ENCODE measurements at regions not wholly inside any gene's neighbourhood (a gene's known extent, or its start where the extent isn't known, plus 50 kb on each side); places are given as distances from the start of the nearest gene placed in this dataset.

GRCh38 chr10:117669122-117669521 lies 126.6 kb downstream of the EMX2 start:
- no peaks in the 10 kb centered on the region for H3K9me3 ChIP-seq (replicated peaks)
- H3K4me3 ChIP-seq: no peak overlapping the region
- H3K27ac ChIP-seq: no peak overlapping the region
- H3K27me3 ChIP-seq (replicated peaks): no peaks in the 10 kb centered on the region
- peaks cover 6% of the 10 kb centered on the region; the same call in 1 of the 2 replicates for H3K4me1 ChIP-seq (replicated peaks)
- no peaks in the 10 kb centered on the region for H3K36me3 ChIP-seq
- DNase-seq (ENCODE audit: low read depth in 1 of 2, low spot score in 2 of 2): no peak

GRCh38 chr10:117670116-117670904 lies 127.8 kb downstream of the EMX2 start:
- Histone ChIP-seq H3K27me3 (replicated peaks) (no peaks in the 10 kb centered on the region), H3K36me3 (no peaks in the 10 kb centered on the region), H3K4me3 (no peak overlapping the region), H3K27ac (no peak overlapping the region), H3K9me3 (replicated peaks) (no peaks in the 10 kb centered on the region), H3K4me1 (replicated peaks) (peaks cover 6% of the 10 kb centered on the region; the same call in 1 of the 2 replicates)
- DNase-seq (ENCODE audit: low read depth in 1 of 2, low spot score in 2 of 2): no peak

- Histone ChIP-seq H3K4me1 (replicated peaks) (peaks cover 6% of the 10 kb centered on the region; the same call in 1 of the 2 replicates), H3K4me3 (no peak overlapping the region), H3K36me3 (no peaks in the 10 kb centered on the region), H3K27me3 (replicated peaks) (no peaks in the 10 kb centered on the region), H3K9me3 (replicated peaks) (no peaks in the 10 kb centered on the region), H3K27ac (no peak overlapping the region)
- DNase-seq (ENCODE audit: low read depth in 1 of 2, low spot score in 2 of 2): no peak
Measured at GRCh38 chr10:117673230-117674010, 130.9 kb downstream of the EMX2 start.

GRCh38 chr10:117674201-117674600 lies 131.7 kb downstream of the EMX2 start:
- no peaks in the 10 kb centered on the region for H3K27me3 ChIP-seq (replicated peaks)
- H3K36me3 ChIP-seq: no peaks in the 10 kb centered on the region
- peaks cover 6% of the 10 kb centered on the region; the same call in 1 of the 2 replicates for H3K4me1 ChIP-seq (replicated peaks)
- DNase-seq (ENCODE audit: low read depth in 1 of 2, low spot score in 2 of 2): no peak
- H3K9me3 ChIP-seq (replicated peaks): no peaks in the 10 kb centered on the region
- H3K27ac ChIP-seq: no peak overlapping the region
- H3K4me3 ChIP-seq: no peak overlapping the region

- Histone ChIP-seq H3K9me3 (replicated peaks) (no peaks in the 10 kb centered on the region), H3K27me3 (replicated peaks) (no peaks in the 10 kb centered on the region), H3K36me3 (no peaks in the 10 kb centered on the region), H3K27ac (no peak overlapping the region), H3K4me3 (no peak overlapping the region), H3K4me1 (replicated peaks) (peaks cover 6% of the 10 kb centered on the region; the same call in 1 of the 2 replicates)
- no peak for DNase-seq (ENCODE audit: low read depth in 1 of 2, low spot score in 2 of 2)
Measured at GRCh38 chr10:117674646-117675045, 132.1 kb downstream of the EMX2 start.

GRCh38 chr10:117675514-117676055 lies 133.0 kb downstream of the EMX2 start:
- Histone ChIP-seq H3K9me3 (replicated peaks) (no peaks in the 10 kb centered on the region), H3K4me3 (no peak overlapping the region), H3K27me3 (replicated peaks) (no peaks in the 10 kb centered on the region), H3K27ac (no peak overlapping the region), H3K36me3 (no peaks in the 10 kb centered on the region), H3K4me1 (replicated peaks) (peaks cover 6% of the 10 kb centered on the region; the same call in 1 of the 2 replicates)
- DNase-seq (ENCODE audit: low read depth in 1 of 2, low spot score in 2 of 2): no peak

GRCh38 chr10:117677239-117677638 lies 134.7 kb downstream of the EMX2 start:
- no peak overlapping the region for H3K27ac ChIP-seq
- H3K9me3 ChIP-seq (replicated peaks): no peaks in the 10 kb centered on the region
- no peaks in the 10 kb centered on the region for H3K36me3 ChIP-seq
- H3K27me3 ChIP-seq (replicated peaks): no peaks in the 10 kb centered on the region
- no peak for DNase-seq (ENCODE audit: low read depth in 1 of 2, low spot score in 2 of 2)
- no peak overlapping the region for H3K4me3 ChIP-seq
- H3K4me1 ChIP-seq (replicated peaks): peaks cover 6% of the 10 kb centered on the region; the same call in 1 of the 2 replicates

GRCh38 chr10:117677890-117678500 lies 135.4 kb downstream of the EMX2 start:
- H3K4me1 ChIP-seq (replicated peaks): peaks cover 4% of the 10 kb centered on the region; the same call in 1 of the 2 replicates
- H3K4me3 ChIP-seq: no peak overlapping the region
- no peak for DNase-seq (ENCODE audit: low read depth in 1 of 2, low spot score in 2 of 2)
- H3K27ac ChIP-seq: no peak overlapping the region
- no peaks in the 10 kb centered on the region for H3K9me3 ChIP-seq (replicated peaks)
- H3K36me3 ChIP-seq: no peaks in the 10 kb centered on the region
- H3K27me3 ChIP-seq (replicated peaks): no peaks in the 10 kb centered on the region

GRCh38 chr10:117680601-117681000 lies 138.1 kb downstream of the EMX2 start:
- DNase-seq (ENCODE audit: low read depth in 1 of 2, low spot score in 2 of 2): no peak
- Histone ChIP-seq H3K27me3 (replicated peaks) (no peaks in the 10 kb centered on the region), H3K27ac (no peak overlapping the region), H3K4me3 (no peak overlapping the region), H3K4me1 (replicated peaks) (peaks cover 3% of the 10 kb centered on the region), H3K9me3 (replicated peaks) (no peaks in the 10 kb centered on the region), H3K36me3 (no peaks in the 10 kb centered on the region)

GRCh38 chr10:117681104-117681503 lies 138.6 kb downstream of the EMX2 start:
- H3K36me3 ChIP-seq: no peaks in the 10 kb centered on the region
- no peak for DNase-seq (ENCODE audit: low read depth in 1 of 2, low spot score in 2 of 2)
- no peaks in the 10 kb centered on the region for H3K9me3 ChIP-seq (replicated peaks)
- H3K4me3 ChIP-seq: no peak overlapping the region
- H3K27ac ChIP-seq: no peak overlapping the region
- peaks cover 3% of the 10 kb centered on the region for H3K4me1 ChIP-seq (replicated peaks)
- H3K27me3 ChIP-seq (replicated peaks): no peaks in the 10 kb centered on the region

- no peak for DNase-seq (ENCODE audit: low read depth in 1 of 2, low spot score in 2 of 2)
- H3K36me3 ChIP-seq: no peaks in the 10 kb centered on the region
- H3K9me3 ChIP-seq (replicated peaks): no peaks in the 10 kb centered on the region
- no peak overlapping the region for H3K27ac ChIP-seq
- no peak overlapping the region for H3K4me3 ChIP-seq
- H3K4me1 ChIP-seq (replicated peaks): peaks cover 3% of the 10 kb centered on the region
- H3K27me3 ChIP-seq (replicated peaks): no peaks in the 10 kb centered on the region
Measured at GRCh38 chr10:117684046-117684610, 141.6 kb downstream of the EMX2 start.

- no peaks in the 10 kb centered on the region for H3K9me3 ChIP-seq (replicated peaks)
- no peaks in the 10 kb centered on the region for H3K27me3 ChIP-seq (replicated peaks)
- H3K4me1 ChIP-seq (replicated peaks): peaks cover 3% of the 10 kb centered on the region
- DNase-seq (ENCODE audit: low read depth in 1 of 2, low spot score in 2 of 2): peak in 1 of 2 experiments; percentile 11
- no peak overlapping the region for H3K27ac ChIP-seq
- H3K4me3 ChIP-seq: no peak overlapping the region
- no peaks in the 10 kb centered on the region for H3K36me3 ChIP-seq
Measured at GRCh38 chr10:117684672-117685211, 142.2 kb downstream of the EMX2 start.

- Histone ChIP-seq H3K36me3 (no peaks in the 10 kb centered on the region), H3K9me3 (replicated peaks) (no peaks in the 10 kb centered on the region), H3K27me3 (replicated peaks) (no peaks in the 10 kb centered on the region), H3K4me1 (replicated peaks) (peaks cover 3% of the 10 kb centered on the region), H3K27ac (no peak overlapping the region), H3K4me3 (no peak overlapping the region)
- no peak for DNase-seq (ENCODE audit: low read depth in 1 of 2, low spot score in 2 of 2)
Measured at GRCh38 chr10:117685431-117685830, 142.9 kb downstream of the EMX2 start.

Measured in SJSA1 (cell line).